ENCODE measurements at regions not wholly inside any gene's neighbourhood (a gene's known extent, or its start where the extent isn't known, plus 50 kb on each side); places are given as distances from the start of the nearest gene placed in this dataset.

DNA sequence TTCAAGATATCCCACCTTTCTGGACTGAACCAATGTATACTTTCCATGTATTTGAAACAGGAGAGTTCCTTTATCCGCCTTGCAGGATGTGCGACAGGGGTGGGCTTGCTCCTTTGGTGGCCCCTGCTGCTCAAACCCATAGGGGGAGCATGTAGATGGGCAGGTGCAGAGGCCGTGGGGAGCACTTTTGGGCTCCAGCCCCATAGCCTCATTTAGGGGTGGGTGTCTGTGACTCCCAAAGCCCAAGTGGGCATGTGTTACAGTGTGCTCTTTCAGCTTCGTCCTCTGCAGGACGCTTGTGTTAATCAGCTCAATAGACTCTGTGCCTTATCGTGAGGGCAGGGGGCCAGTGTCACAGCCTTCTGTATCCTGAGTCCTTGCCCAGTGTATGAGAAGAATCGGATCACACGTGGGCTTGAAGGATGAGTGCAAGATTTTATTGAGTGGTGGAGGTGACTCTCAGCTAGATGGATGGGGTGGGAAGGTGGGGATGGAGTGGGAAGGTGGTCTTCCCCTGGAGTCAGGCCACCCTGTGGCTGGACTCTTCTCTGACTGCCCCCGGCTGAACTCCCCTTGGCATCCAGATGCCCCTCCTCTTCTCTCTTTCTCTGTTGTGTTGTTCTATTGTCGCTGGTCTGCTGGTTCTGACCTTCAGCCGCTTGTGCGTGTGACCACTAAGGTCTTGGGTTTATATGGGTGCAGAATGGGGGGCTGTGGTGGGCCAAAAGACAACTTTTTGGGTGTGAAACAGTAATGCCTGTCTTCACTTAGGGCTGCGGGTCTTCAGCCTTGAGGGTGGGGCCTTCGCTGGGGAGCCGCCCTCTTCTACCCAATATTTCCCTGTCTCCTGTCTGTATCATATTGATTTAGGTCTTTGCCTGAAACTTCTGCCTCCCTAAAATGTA, 262.2 kb downstream of the GLRX3 start:
- H3K4ac ChIP-seq (ENCODE audit: low read depth, low read length): no peak overlapping the region
- no peaks in the 10 kb centered on the region for H3K36me3 ChIP-seq (ENCODE audit: control insufficient read depth, insufficient read depth, low read length)
- H2AK9ac ChIP-seq (replicated peaks; ENCODE audit: low read depth, low read length, poor library complexity): no peak overlapping the region
- H3K9ac ChIP-seq (ENCODE audit: low read depth, low read length): no peak overlapping the region
- TF ChIP-seq CHD1 (IDR thresholded peaks at IDR 0.05; ENCODE audit: low read depth, low read length) (no peak), BHLHE40 (IDR thresholded peaks at IDR 0.05; ENCODE audit: low read depth, low read length) (no peak), MAZ (IDR thresholded peaks at IDR 0.05; ENCODE audit: borderline replicate concordance, low read depth, low read length) (no peak), MAFK (IDR thresholded peaks at IDR 0.05; ENCODE audit: low read depth, low read length) (no peak), MXI1 (IDR thresholded peaks at IDR 0.05; ENCODE audit: borderline replicate concordance, low read depth, low read length) (no peak), RFX5 (IDR thresholded peaks at IDR 0.05; ENCODE audit: low read depth, low read length) (no peak), CEBPB (IDR thresholded peaks at IDR 0.05; ENCODE audit: low read depth, low read length) (no peak), RCOR1 (IDR thresholded peaks at IDR 0.05; ENCODE audit: insufficient replicate concordance, low read length) (no peak), NFE2L2 (IDR thresholded peaks at IDR 0.05; ENCODE audit: low read depth, low read length) (no peak), FOS (IDR thresholded peaks at IDR 0.05; ENCODE audit: low read depth, low read length) (no peak), RAD21 (IDR thresholded peaks at IDR 0.05; ENCODE audit: low read length) (no peak), SMC3 (IDR thresholded peaks at IDR 0.05; ENCODE audit: low read depth, low read length) (no peak), POLR2A (IDR thresholded peaks at IDR 0.05; ENCODE audit: low read depth, low read length) (no peak)
- TF ChIP-seq, protein P1, sequence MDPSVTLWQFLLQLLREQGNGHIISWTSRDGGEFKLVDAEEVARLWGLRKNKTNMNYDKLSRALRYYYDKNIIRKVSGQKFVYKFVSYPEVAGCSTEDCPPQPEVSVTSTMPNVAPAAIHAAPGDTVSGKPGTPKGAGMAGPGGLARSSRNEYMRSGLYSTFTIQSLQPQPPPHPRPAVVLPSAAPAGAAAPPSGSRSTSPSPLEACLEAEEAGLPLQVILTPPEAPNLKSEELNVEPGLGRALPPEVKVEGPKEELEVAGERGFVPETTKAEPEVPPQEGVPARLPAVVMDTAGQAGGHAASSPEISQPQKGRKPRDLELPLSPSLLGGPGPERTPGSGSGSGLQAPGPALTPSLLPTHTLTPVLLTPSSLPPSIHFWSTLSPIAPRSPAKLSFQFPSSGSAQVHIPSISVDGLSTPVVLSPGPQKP (IDR thresholded peaks at IDR 0.05; ENCODE audit: borderline replicate concordance, low read depth, low read length): no peak
- TF ChIP-seq, protein P2, sequence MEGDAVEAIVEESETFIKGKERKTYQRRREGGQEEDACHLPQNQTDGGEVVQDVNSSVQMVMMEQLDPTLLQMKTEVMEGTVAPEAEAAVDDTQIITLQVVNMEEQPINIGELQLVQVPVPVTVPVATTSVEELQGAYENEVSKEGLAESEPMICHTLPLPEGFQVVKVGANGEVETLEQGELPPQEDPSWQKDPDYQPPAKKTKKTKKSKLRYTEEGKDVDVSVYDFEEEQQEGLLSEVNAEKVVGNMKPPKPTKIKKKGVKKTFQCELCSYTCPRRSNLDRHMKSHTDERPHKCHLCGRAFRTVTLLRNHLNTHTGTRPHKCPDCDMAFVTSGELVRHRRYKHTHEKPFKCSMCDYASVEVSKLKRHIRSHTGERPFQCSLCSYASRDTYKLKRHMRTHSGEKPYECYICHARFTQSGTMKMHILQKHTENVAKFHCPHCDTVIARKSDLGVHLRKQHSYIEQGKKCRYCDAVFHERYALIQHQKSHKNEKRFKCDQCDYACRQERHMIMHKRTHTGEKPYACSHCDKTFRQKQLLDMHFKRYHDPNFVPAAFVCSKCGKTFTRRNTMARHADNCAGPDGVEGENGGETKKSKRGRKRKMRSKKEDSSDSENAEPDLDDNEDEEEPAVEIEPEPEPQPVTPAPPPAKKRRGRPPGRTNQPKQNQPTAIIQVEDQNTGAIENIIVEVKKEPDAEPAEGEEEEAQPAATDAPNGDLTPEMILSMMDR (conservative IDR thresholded peaks at IDR 0.05; ENCODE audit: low read depth, low read length): no peak
- TF ChIP-seq, protein P3, sequence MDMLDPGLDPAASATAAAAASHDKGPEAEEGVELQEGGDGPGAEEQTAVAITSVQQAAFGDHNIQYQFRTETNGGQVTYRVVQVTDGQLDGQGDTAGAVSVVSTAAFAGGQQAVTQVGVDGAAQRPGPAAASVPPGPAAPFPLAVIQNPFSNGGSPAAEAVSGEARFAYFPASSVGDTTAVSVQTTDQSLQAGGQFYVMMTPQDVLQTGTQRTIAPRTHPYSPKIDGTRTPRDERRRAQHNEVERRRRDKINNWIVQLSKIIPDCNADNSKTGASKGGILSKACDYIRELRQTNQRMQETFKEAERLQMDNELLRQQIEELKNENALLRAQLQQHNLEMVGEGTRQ (IDR thresholded peaks at IDR 0.05; ENCODE audit: low read depth, low read length): no peak
- intact Hi-C loops (cut with micrococcal nuclease) (no loop called here), in situ Hi-C loops (cut with MboI; ENCODE audit: low sequenced_read_pairs) (no loop called here), dilution Hi-C loops (cut with HindIII; ENCODE audit: low sequenced_read_pairs, unreplicated experiment) (no loop called here)
- H3K4me1 ChIP-seq (ENCODE audit: control insufficient read depth, insufficient read depth, low read length): no peaks in the 10 kb centered on the region
- no peak overlapping the region for H2BK20ac ChIP-seq (ENCODE audit: low read depth, low read length)
- no peak for ATAC-seq (ENCODE audit: low read depth)
- no peak overlapping the region for H2AK5ac ChIP-seq (ENCODE audit: low read depth, low read length)
- no peak overlapping the region for H3K27ac ChIP-seq (ENCODE audit: insufficient read depth, low read length)
- no peak overlapping the region for H3K4me3 ChIP-seq (ENCODE audit: insufficient read depth, low read depth, low read length)
- no peak overlapping the region for H4K8ac ChIP-seq (ENCODE audit: low read depth in 2 of 2, low read length in 2 of 2)
- H2AFZ ChIP-seq (replicated peaks; ENCODE audit: low read length, poor library complexity): no peak overlapping the region
- no peak overlapping the region for H3K4me2 ChIP-seq (ENCODE audit: low read depth, low read length)
- WGBS, 2 experiments (ENCODE audit: extremely low coverage in 2 of 2, insufficient read length in 1 of 2): 40% methylated on average over 1 of the region's 15 CpGs; no CpG with 5 or more reads in 1 of the 2 experiments
- DNase-seq: no peak
- no TSS peak for BruUV-seq (replicated peaks)
- no peak overlapping the region for H4K91ac ChIP-seq (ENCODE audit: insufficient read depth, low read depth, low read length)
- ChIA-PET POLR2A (ENCODE audit: unreplicated experiment) (no interaction called here), CTCF (no interaction called here)
- no peaks in the 10 kb centered on the region for H3K79me1 ChIP-seq (ENCODE audit: low read depth in 1 of 2, low read length in 2 of 2)
- H4K20me1 ChIP-seq (ENCODE audit: insufficient read depth, low read length): no peaks in the 10 kb centered on the region
- H2BK15ac ChIP-seq (ENCODE audit: low read depth, low read length): no peak overlapping the region
- H3K9me1 ChIP-seq (ENCODE audit: insufficient read depth, low read length): no peaks in the 10 kb centered on the region
- no peak overlapping the region for H2BK120ac ChIP-seq (ENCODE audit: low read depth, low read length)
- no peak overlapping the region for H4K5ac ChIP-seq (ENCODE audit: low read depth, low read length)
- H3K23ac ChIP-seq (ENCODE audit: low read depth, low read length): no peak overlapping the region
- no peaks in the 10 kb centered on the region for H3K27me3 ChIP-seq (ENCODE audit: control insufficient read depth, insufficient read depth, low read length)
- no peak overlapping the region for H3K18ac ChIP-seq (ENCODE audit: low read depth, low read length)
- H3K56ac ChIP-seq (ENCODE audit: extremely low read depth, insufficient read depth, low read length): no peak overlapping the region
- H3K14ac ChIP-seq (replicated peaks; ENCODE audit: low read depth, low read length): no peak overlapping the region
- H2BK5ac ChIP-seq (ENCODE audit: low read depth, low read length, poor library complexity, severe bottlenecking): no peak overlapping the region
- H3K9me3 ChIP-seq (ENCODE audit: control insufficient read depth, insufficient read depth, low read length): peaks cover 24% of the 10 kb centered on the region
